HCT116 (cell line): ENCODE measurements at regions not wholly inside any gene's neighbourhood (a gene's known extent, or its start where the extent isn't known, plus 50 kb on each side); places are given as distances from the start of the nearest gene placed in this dataset.

Source experiments
- ATAC-seq: fragments of 200-7000 bp; cut with Tn5 transposase; 2 replicates; pipeline ENCODE4 v1.9.1; 2020; ENCODE audit warnings: mild to moderate bottlenecking, moderate library complexity
- BruUV-seq: library from RNA; stranded (reverse); fragments of 400-500 nt; replicated peaks from 2 replicates; lab custom pipeline; 2021; lab: Mats Ljungman, UMichigan
- CTCF ChIA-PET: fragments of 300-600 bp; sonication (Branson Sonifier 250); formaldehyde crosslinking; loops from one replicate; lab custom pipeline; 2021; ENCODE audit warnings: antibody characterized with exemption; lab: Charles Lee
- POLR2A ChIA-PET: fragments of 300-600, 350-600 bp; sonication (Branson Sonifier 250); formaldehyde crosslinking; loops from one replicate; lab custom pipeline; 2021; ENCODE audit warnings: antibody characterized with exemption; lab: Charles Lee
- RAD21 ChIA-PET, 2 experiments: fragments of 300-600 bp; sonication (Branson Sonifier 250); formaldehyde crosslinking; loops; one replicate each; lab custom pipeline; 2023; ENCODE audit warnings: low total read pairs in 2 of 2; ENCODE audit not compliant: uncharacterized antibody in 2 of 2, unreplicated experiment in 2 of 2, low non-redundant PET in 1 of 2; lab: Charles Lee
- DNase-seq: peaks from one replicate; pipeline ENCODE4 v3.0.0-alpha.2; 2010; ENCODE audit warnings: low read depth, low spot score
- H2AFZ ChIP-seq: fragments of 200-600 bp; shearing (Covaris generic), sonication (generic); 2 replicates; pipeline ENCODE4 v1.6.1; 2017; ENCODE audit warnings: low read depth, mixed run types, mixed read lengths, antibody characterized with exemption, low read length; ENCODE audit not compliant: poor library complexity, severe bottlenecking
- H3K27ac ChIP-seq: 2 replicates; pipeline ENCODE4 v1.5.1; 2012; ENCODE audit warnings: low read depth, low read length
- H3K27me3 ChIP-seq: fragments of 200-600 bp; sonication (generic); 2 replicates; pipeline ENCODE4 v1.6.1; 2016; ENCODE audit warnings: mixed run types, low read length, mixed read lengths; ENCODE audit not compliant: insufficient read depth
- H3K36me3 ChIP-seq, 2 experiments: fragments of 200-500 bp in 1 of 2; fragments of 200-600 bp in 1 of 2; sonication (Bioruptor generic) in 1 of 2; sonication (generic) in 1 of 2; 2 replicates each; pipeline versions ENCODE4 v1.5.1 to v1.6.1; 2014 to 2016; ENCODE audit warnings: low read length in 2 of 2, inconsistent platforms in 1 of 2, mixed read lengths in 1 of 2, mixed run types in 1 of 2; ENCODE audit not compliant: insufficient read depth in 2 of 2, control insufficient read depth in 1 of 2
- H3K4me1 ChIP-seq, 2 experiments: fragments of 200-600 bp in 1 of 2; sonication (generic) in 1 of 2; 2 replicates each; pipeline versions ENCODE4 v1.5.1 to v1.6.1; 2012 to 2017; ENCODE audit warnings: low read length in 2 of 2, inconsistent platforms in 1 of 2, mild to moderate bottlenecking in 1 of 2, mixed read lengths in 1 of 2, mixed run types in 1 of 2, moderate library complexity in 1 of 2; ENCODE audit not compliant: insufficient read depth in 2 of 2, control insufficient read depth in 1 of 2
- H3K4me2 ChIP-seq: fragments of 200-600 bp; sonication (generic); 2 replicates; pipeline ENCODE4 v1.6.1; 2017; ENCODE audit warnings: mixed run types, low read length, mixed read lengths
- H3K4me3 ChIP-seq, 2 experiments: fragments of 200-600 bp in 1 of 2; sonication (generic) in 1 of 2; replicated peaks in 1 of 2; 2 replicates each; pipeline ENCODE4 v1.5.1; 2011 to 2016; ENCODE audit warnings: low read length in 2 of 2, control low read depth in 1 of 2, low read depth in 1 of 2, mild to moderate bottlenecking in 1 of 2, mixed read lengths in 1 of 2, mixed run types in 1 of 2
- H3K79me2 ChIP-seq: fragments of 200-600 bp; sonication (generic); 2 replicates; pipeline ENCODE4 v1.6.1; 2017; ENCODE audit warnings: mild to moderate bottlenecking, mixed run types, low read length, moderate library complexity, mixed read lengths; ENCODE audit not compliant: insufficient read depth
- H3K9ac ChIP-seq: fragments of 200-600 bp; sonication (generic); 2 replicates; pipeline ENCODE4 v1.6.1; 2016; ENCODE audit warnings: low read length, mixed read lengths
- H3K9me2 ChIP-seq: fragments of 200-600 bp; sonication (generic), shearing (Covaris generic); 2 replicates; pipeline ENCODE4 v1.6.1; 2017; ENCODE audit warnings: mixed run types, mild to moderate bottlenecking, moderate library complexity; ENCODE audit not compliant: insufficient read depth
- H3K9me3 ChIP-seq, 2 experiments: fragments of 200-500 bp in 1 of 2; fragments of 200-600 bp in 1 of 2; sonication (Bioruptor generic) in 1 of 2; sonication (generic) in 1 of 2; 2 replicates each; pipeline ENCODE4 v1.6.1; 2014 to 2017; ENCODE audit warnings: low read length in 2 of 2, mixed read lengths in 2 of 2, inconsistent platforms in 1 of 2, low read depth in 1 of 2, mild to moderate bottlenecking in 1 of 2, mixed run types in 1 of 2, moderate library complexity in 1 of 2; ENCODE audit not compliant: control insufficient read depth in 1 of 2, insufficient read depth in 1 of 2
- H4K20me1 ChIP-seq: fragments of 200-600 bp; sonication (generic), shearing (Covaris generic); 2 replicates; pipeline ENCODE4 v1.6.1; 2017; ENCODE audit warnings: mixed run types, mild to moderate bottlenecking, moderate library complexity; ENCODE audit not compliant: insufficient read depth
- ATF3 ChIP-seq: IDR thresholded peaks from 2 replicates; pipeline ENCODE4 v1.6.1; 2012
- CBX3 ChIP-seq: IDR thresholded peaks from 2 replicates; pipeline ENCODE4 v1.6.1; 2012; ENCODE audit warnings: low read depth
- CEBPB ChIP-seq: IDR thresholded peaks from 2 replicates; pipeline ENCODE4 v1.6.1; 2012; ENCODE audit warnings: low read depth
- CTCF ChIP-seq, 3 experiments: fragments of 200-600 bp in 1 of 3; sonication (generic) in 1 of 3; IDR thresholded peaks in 2 of 3; conservative IDR thresholded peaks in 1 of 3; 2 replicates each; pipeline ENCODE4 v1.5.1; 2012 to 2017; ENCODE audit warnings: low read depth in 2 of 3, low read length in 2 of 3, antibody characterized with exemption in 1 of 3, borderline replicate concordance in 1 of 3, control low read depth in 1 of 3, mild to moderate bottlenecking in 1 of 3, mixed read lengths in 1 of 3, mixed run types in 1 of 3, moderate library complexity in 1 of 3; ENCODE audit not compliant: insufficient read depth in 1 of 3
- EGR1 ChIP-seq: IDR thresholded peaks from 2 replicates; pipeline ENCODE4 v1.6.1; 2012; ENCODE audit warnings: low read depth
- ELF1 ChIP-seq: IDR thresholded peaks from 2 replicates; pipeline ENCODE4 v1.6.1; 2012; ENCODE audit warnings: low read depth, borderline replicate concordance
- EZH2phosphoT487 ChIP-seq: fragments of 200-600 bp; IDR thresholded peaks from 2 replicates; pipeline ENCODE4 v1.6.1; 2018; ENCODE audit warnings: antibody characterized with exemption, borderline replicate concordance
- FOSL1 ChIP-seq: IDR thresholded peaks from 2 replicates; pipeline ENCODE4 v1.6.1; 2012; ENCODE audit warnings: low read depth
- RAD21 ChIP-seq: IDR thresholded peaks from 2 replicates; pipeline ENCODE4 v1.6.1; 2012; ENCODE audit warnings: low read depth, mild to moderate bottlenecking
- REST ChIP-seq: IDR thresholded peaks from 2 replicates; pipeline ENCODE4 v1.6.1; 2012; ENCODE audit warnings: low read depth
- SIN3A ChIP-seq: IDR thresholded peaks from 2 replicates; pipeline ENCODE4 v1.6.1; 2012; ENCODE audit warnings: low read depth
- SP1 ChIP-seq: IDR thresholded peaks from 2 replicates; pipeline ENCODE4 v1.6.1; 2012; ENCODE audit warnings: low read depth
- SRF ChIP-seq: IDR thresholded peaks from 2 replicates; pipeline ENCODE4 v1.6.1; 2012; ENCODE audit warnings: low read depth
- TCF7L2 ChIP-seq: IDR thresholded peaks from 2 replicates; pipeline ENCODE4 v1.7.0; 2011; ENCODE audit warnings: borderline replicate concordance, inconsistent platforms; ENCODE audit not compliant: insufficient read depth, insufficient read length; ENCODE audit errors: extremely low read depth
- YY1 ChIP-seq: IDR thresholded peaks from 2 replicates; pipeline ENCODE4 v1.6.1; 2011; ENCODE audit warnings: low read length, low read depth, moderate library complexity, mild to moderate bottlenecking; ENCODE audit not compliant: insufficient replicate concordance; ENCODE audit errors: extremely low read depth
- ZBTB33 ChIP-seq: IDR thresholded peaks from 2 replicates; pipeline ENCODE4 v1.6.1; 2011; ENCODE audit warnings: mild to moderate bottlenecking, low read length, moderate library complexity; ENCODE audit not compliant: insufficient replicate concordance; ENCODE audit errors: extremely low read depth
- intact Hi-C: fragments of 100-400 bp; cut with micrococcal nuclease; formaldehyde crosslinking; loops from 2 replicates; pipeline ENCODE4 v1.10.0; 2022

GRCh38 chr14:27435923-27436670 is 838.3 kb upstream of the NOVA1 start:
- no peaks in the 10 kb centered on the region for H3K27me3 ChIP-seq
- ATAC-seq (no peak), DNase-seq (no peak)
- BruUV-seq: no TSS peak
- H4K20me1 ChIP-seq: no peaks in the 10 kb centered on the region
- no peak overlapping the region for H2AFZ ChIP-seq
- H3K79me2 ChIP-seq: no peaks in the 10 kb centered on the region
- no peak overlapping the region for H3K9ac ChIP-seq
- peaks cover 0 to 12% of the 10 kb centered on the region in 2 experiments; a peak in 2 of 4 replicates for H3K9me3 ChIP-seq
- no peaks in the 10 kb centered on the region for H3K4me1 ChIP-seq
- no peak overlapping the region for H3K4me3 ChIP-seq
- ChIA-PET CTCF (no interaction called here), RAD21 (no interaction called here), POLR2A (no interaction called here)
- no peak for TF ChIP-seq FOSL1
- TF ChIP-seq ZBTB33: no peak
- no peak for TF ChIP-seq ATF3
- no peak for TF ChIP-seq SRF
- TF ChIP-seq CEBPB: no peak
- no peak for TF ChIP-seq YY1
- TF ChIP-seq SIN3A: no peak
- no peak for TF ChIP-seq EZH2phosphoT487
- no peak for TF ChIP-seq CBX3
- no peak for TF ChIP-seq SP1
- no peak for TF ChIP-seq TCF7L2
- TF ChIP-seq CTCF (IDR thresholded peaks at IDR 0.05 in 2 of 3, conservative IDR thresholded peaks at IDR 0.05 in 1 of 3; ENCODE audit: borderline replicate concordance in 1 of 3, insufficient read depth in 1 of 3, low read depth in 2 of 3, low read length in 2 of 3): no peak
- no peak for TF ChIP-seq RAD21
- no peak for TF ChIP-seq EGR1
- TF ChIP-seq REST: no peak
- TF ChIP-seq ELF1: no peak
- H3K9me2 ChIP-seq: no peaks in the 10 kb centered on the region
- H3K4me2 ChIP-seq: no peak overlapping the region
- intact Hi-C loops: no loop called here
- H3K36me3 ChIP-seq: no peaks in the 10 kb centered on the region
- H3K27ac ChIP-seq: no peak overlapping the region
